ENCODE measurements at regions not wholly inside any gene's neighbourhood (a gene's known extent, or its start where the extent isn't known, plus 50 kb on each side); places are given as distances from the start of the nearest gene placed in this dataset.

DNA sequence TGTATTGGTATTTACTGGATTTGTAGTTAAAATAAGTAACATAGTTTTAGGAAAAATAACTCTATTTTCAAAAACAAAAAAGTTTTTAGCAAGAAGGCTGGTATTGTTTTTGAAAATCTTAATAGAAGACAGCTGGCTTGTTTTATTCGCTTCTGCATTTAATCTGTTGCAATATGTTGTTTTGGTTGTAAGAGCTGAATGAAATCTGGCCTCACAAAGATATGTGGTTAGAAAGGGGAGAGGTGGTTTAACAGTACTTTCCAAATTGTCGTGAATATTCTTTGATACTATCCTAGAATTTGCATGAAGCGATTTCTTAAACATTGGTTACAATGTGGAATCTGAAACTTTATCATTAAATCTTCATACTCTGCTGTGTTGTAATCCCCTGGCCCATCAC, 355.9 kb upstream of the FZD8 start:
- DNase-seq, result no peak
- H3K4me3 Mint-ChIP-seq, result no peak overlapping the region
- Histone ChIP-seq H3K4me3 (ENCODE audit: control extremely low read depth in 1 of 5, extremely low read depth in 1 of 5, insufficient read depth in 1 of 5, low read depth in 2 of 5, low read length in 4 of 5) (no peak overlapping the region), H3K79me2 (ENCODE audit: control insufficient read depth, insufficient read depth, low read length) (no peaks in the 10 kb centered on the region), H3K27me3 (replicated peaks in 1 of 4; ENCODE audit: control extremely low read depth in 1 of 4, control insufficient read depth in 3 of 4, insufficient read depth in 4 of 4, low read length in 3 of 4) (no peaks in the 10 kb centered on the region), H3K36me3 (replicated peaks in 1 of 2; ENCODE audit: control extremely low read depth in 1 of 2, control insufficient read depth in 1 of 2, extremely low read depth in 1 of 2, insufficient read depth in 2 of 2, low read length in 1 of 2) (no peaks in the 10 kb centered on the region), H2AFZ (ENCODE audit: insufficient read depth, low read depth, low read length, poor library complexity, severe bottlenecking) (no peak overlapping the region), H3K9me3 (ENCODE audit: control extremely low read depth in 1 of 3, control insufficient read depth in 2 of 3, insufficient read depth in 1 of 3, low read length in 2 of 3) (peaks cover 0 to 5% (median 0%) of the 10 kb centered on the region in 3 donors), H3K9ac (ENCODE audit: low read length) (no peak overlapping the region), H3K27ac (ENCODE audit: low read length in 2 of 2) (no peak overlapping the region), H3K4me1 (ENCODE audit: control insufficient read depth in 2 of 2, insufficient read depth in 2 of 2, low read length in 2 of 2) (no peaks in the 10 kb centered on the region), H4K20me1 (ENCODE audit: control insufficient read depth, insufficient read depth, low read length, poor library complexity, severe bottlenecking) (no peaks in the 10 kb centered on the region), H3K4me2 (replicated peaks; ENCODE audit: low read depth, low read length, poor library complexity, severe bottlenecking) (no peak overlapping the region)
- TF ChIP-seq, protein P1, sequence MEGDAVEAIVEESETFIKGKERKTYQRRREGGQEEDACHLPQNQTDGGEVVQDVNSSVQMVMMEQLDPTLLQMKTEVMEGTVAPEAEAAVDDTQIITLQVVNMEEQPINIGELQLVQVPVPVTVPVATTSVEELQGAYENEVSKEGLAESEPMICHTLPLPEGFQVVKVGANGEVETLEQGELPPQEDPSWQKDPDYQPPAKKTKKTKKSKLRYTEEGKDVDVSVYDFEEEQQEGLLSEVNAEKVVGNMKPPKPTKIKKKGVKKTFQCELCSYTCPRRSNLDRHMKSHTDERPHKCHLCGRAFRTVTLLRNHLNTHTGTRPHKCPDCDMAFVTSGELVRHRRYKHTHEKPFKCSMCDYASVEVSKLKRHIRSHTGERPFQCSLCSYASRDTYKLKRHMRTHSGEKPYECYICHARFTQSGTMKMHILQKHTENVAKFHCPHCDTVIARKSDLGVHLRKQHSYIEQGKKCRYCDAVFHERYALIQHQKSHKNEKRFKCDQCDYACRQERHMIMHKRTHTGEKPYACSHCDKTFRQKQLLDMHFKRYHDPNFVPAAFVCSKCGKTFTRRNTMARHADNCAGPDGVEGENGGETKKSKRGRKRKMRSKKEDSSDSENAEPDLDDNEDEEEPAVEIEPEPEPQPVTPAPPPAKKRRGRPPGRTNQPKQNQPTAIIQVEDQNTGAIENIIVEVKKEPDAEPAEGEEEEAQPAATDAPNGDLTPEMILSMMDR (IDR thresholded peaks at IDR 0.05), result no peak
- no peak for TF ChIP-seq EZH2 (IDR thresholded peaks at IDR 0.05; ENCODE audit: borderline replicate concordance, insufficient read depth, low read depth, low read length, poor library complexity, severe bottlenecking)
- H3K27me3 Mint-ChIP-seq, result no peaks in the 10 kb centered on the region
- intact Hi-C loops (cut with micrococcal nuclease), result no loop called here
- no peak overlapping the region for H3K27ac Mint-ChIP-seq
- no CpG with 5 or more reads among the region's 3 CpGs for WGBS (ENCODE audit: insufficient coverage)
- ChIA-PET CTCF (no interaction called here), POLR2A (no interaction called here)
- no peak for ATAC-seq (ENCODE audit: low read depth)
- no peaks in the 10 kb centered on the region for H3K4me1 Mint-ChIP-seq
- H3K9me3 Mint-ChIP-seq (ENCODE audit: insufficient read depth), result no peaks in the 10 kb centered on the region

DNA sequence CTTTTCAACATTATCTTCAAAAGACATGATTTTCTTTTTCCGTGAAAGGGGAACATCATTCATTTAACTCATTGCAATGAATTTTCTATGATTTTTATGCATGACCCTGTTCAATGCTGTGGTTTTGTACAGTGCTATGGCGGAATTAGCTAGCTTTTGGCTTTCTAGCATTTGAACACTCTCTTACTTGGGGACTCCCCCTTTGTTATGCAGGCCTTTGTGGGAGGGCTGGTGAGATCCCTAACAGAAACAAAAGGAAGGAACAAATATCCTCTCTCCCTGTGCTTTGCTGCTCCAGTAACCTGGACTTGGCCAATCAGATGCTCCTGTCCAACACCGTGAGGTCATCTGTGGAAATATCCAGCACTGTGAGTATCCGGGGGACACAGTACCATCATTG, 353.4 kb upstream of the FZD8 start:
- no peak overlapping the region for H3K4me3 ChIP-seq (ENCODE audit: control extremely low read depth in 1 of 5, extremely low read depth in 1 of 5, insufficient read depth in 1 of 5, low read depth in 2 of 5, low read length in 4 of 5)
- TF ChIP-seq, protein P1 (IDR thresholded peaks at IDR 0.05), result no peak
- TF ChIP-seq EZH2 (IDR thresholded peaks at IDR 0.05; ENCODE audit: borderline replicate concordance, insufficient read depth, low read depth, low read length, poor library complexity, severe bottlenecking), result no peak
- H3K27me3 ChIP-seq (replicated peaks in 1 of 4; ENCODE audit: control extremely low read depth in 1 of 4, control insufficient read depth in 3 of 4, insufficient read depth in 4 of 4, low read length in 3 of 4), result no peaks in the 10 kb centered on the region
- CTCF ChIA-PET, result no interaction called here
- H3K4me2 ChIP-seq (replicated peaks; ENCODE audit: low read depth, low read length, poor library complexity, severe bottlenecking), result no peak overlapping the region
- ATAC-seq (ENCODE audit: low read depth) (no peak), DNase-seq (no peak)
- H3K36me3 ChIP-seq (replicated peaks in 1 of 2; ENCODE audit: control extremely low read depth in 1 of 2, control insufficient read depth in 1 of 2, extremely low read depth in 1 of 2, insufficient read depth in 2 of 2, low read length in 1 of 2), result no peaks in the 10 kb centered on the region
- Mint-ChIP-seq H3K4me3 (no peak overlapping the region), H3K27me3 (no peaks in the 10 kb centered on the region), H3K9me3 (ENCODE audit: insufficient read depth) (no peaks in the 10 kb centered on the region), H3K27ac (no peak overlapping the region), H3K4me1 (no peaks in the 10 kb centered on the region)
- H3K27ac ChIP-seq (ENCODE audit: low read length in 2 of 2), result no peak overlapping the region
- POLR2A ChIA-PET, result no interaction called here
- H3K9me3 ChIP-seq (ENCODE audit: control extremely low read depth in 1 of 3, control insufficient read depth in 2 of 3, insufficient read depth in 1 of 3, low read length in 2 of 3), result peaks cover 0 to 9% (median 0%) of the 10 kb centered on the region in 3 donors
- H2AFZ ChIP-seq (ENCODE audit: insufficient read depth, low read depth, low read length, poor library complexity, severe bottlenecking), result no peak overlapping the region
- WGBS (ENCODE audit: insufficient coverage), result 97% methylated on average over 2 of the region's 4 CpGs
- no peak overlapping the region for H3K9ac ChIP-seq (ENCODE audit: low read length)
- intact Hi-C loops (cut with micrococcal nuclease), result no loop called here
- H3K4me1 ChIP-seq (ENCODE audit: control insufficient read depth in 2 of 2, insufficient read depth in 2 of 2, low read length in 2 of 2), result no peaks in the 10 kb centered on the region
- no peaks in the 10 kb centered on the region for H4K20me1 ChIP-seq (ENCODE audit: control insufficient read depth, insufficient read depth, low read length, poor library complexity, severe bottlenecking)
- no peaks in the 10 kb centered on the region for H3K79me2 ChIP-seq (ENCODE audit: control insufficient read depth, insufficient read depth, low read length)

All from B cell (primary cell).